GM23338 (cell line): ENCODE measurements at regions not wholly inside any gene's neighbourhood (a gene's known extent, or its start where the extent isn't known, plus 50 kb on each side); places are given as distances from the start of the nearest gene placed in this dataset.

Source experiments
- ATAC-seq: fragments of 200-7000 bp; cut with Tn5 transposase; 3 replicates; pipeline ENCODE4 v1.9.1; 2020
- DNase-seq: peaks from one replicate; pipeline ENCODE4 v3.0.0-alpha.2; 2015; ENCODE audit warnings: low spot score
- H2AFZ ChIP-seq: fragments of 200-600 bp; sonication (generic); 2 replicates; pipeline ENCODE4 v1.8.0; 2016; ENCODE audit warnings: antibody characterized with exemption, mild to moderate bottlenecking, moderate library complexity
- H3F3A ChIP-seq: fragments of 200-600 bp; sonication (generic); replicated peaks from 2 replicates; pipeline ENCODE4 v1.8.0; 2017; ENCODE audit warnings: antibody characterized with exemption, mixed run types, low read depth
- H3K27ac ChIP-seq: fragments of 200-600 bp; sonication (generic); 2 replicates; pipeline ENCODE4 v1.6.1; 2016; ENCODE audit warnings: low read depth
- H3K27me3 ChIP-seq: fragments of 200-600 bp; sonication (generic); 2 replicates; pipeline ENCODE4 v1.8.0; 2016; ENCODE audit warnings: mild to moderate bottlenecking, mixed run types, moderate library complexity; ENCODE audit not compliant: insufficient read depth
- H3K36me3 ChIP-seq: fragments of 200-600 bp; sonication (generic); 2 replicates; pipeline ENCODE4 v1.8.0; 2016; ENCODE audit warnings: mild to moderate bottlenecking; ENCODE audit not compliant: insufficient read depth
- H3K4me1 ChIP-seq: fragments of 200-600 bp; sonication (generic); 2 replicates; pipeline ENCODE4 v1.8.0; 2016; ENCODE audit warnings: mild to moderate bottlenecking, moderate library complexity; ENCODE audit not compliant: insufficient read depth
- H3K4me2 ChIP-seq: fragments of 200-600 bp; sonication (generic); 2 replicates; pipeline ENCODE4 v1.7.1; 2017; ENCODE audit warnings: mixed run types
- H3K4me3 ChIP-seq: fragments of 200-600 bp; sonication (generic); 2 replicates; pipeline ENCODE4 v1.6.1; 2016; ENCODE audit warnings: mixed run types
- H3K79me2 ChIP-seq: fragments of 200-600 bp; sonication (generic); replicated peaks from 2 replicates; pipeline ENCODE4 v1.8.0; 2017; ENCODE audit warnings: mild to moderate bottlenecking; ENCODE audit not compliant: insufficient read depth
- H3K9me2 ChIP-seq: fragments of 200-600 bp; sonication (generic); 2 replicates; pipeline ENCODE4 v1.8.0; 2017; ENCODE audit not compliant: insufficient read depth
- H4K20me1 ChIP-seq: fragments of 200-600 bp; sonication (generic); replicated peaks from 2 replicates; pipeline ENCODE4 v1.8.0; 2017; ENCODE audit warnings: mild to moderate bottlenecking; ENCODE audit not compliant: insufficient read depth
- H3K27ac Mint-ChIP-seq: 2 replicates; pipeline ENCODE4 v1.8.0; 2020; ENCODE audit warnings: inconsistent platforms, mild to moderate bottlenecking, moderate library complexity, mixed read lengths
- H3K27me3 Mint-ChIP-seq: 3 replicates; pipeline ENCODE4 v1.8.0; 2022; ENCODE audit warnings: low read depth, mild to moderate bottlenecking, moderate library complexity, mixed read lengths, inconsistent platforms; ENCODE audit not compliant: insufficient read depth, poor library complexity
- H3K36me3 Mint-ChIP-seq: 3 replicates; pipeline ENCODE4 v1.8.0; 2021; ENCODE audit warnings: low read depth, mild to moderate bottlenecking, inconsistent platforms, moderate library complexity, mixed read lengths
- H3K4me1 Mint-ChIP-seq: 3 replicates; pipeline ENCODE4 v1.8.0; 2020; ENCODE audit warnings: mild to moderate bottlenecking, inconsistent platforms, mixed read lengths
- H3K4me3 Mint-ChIP-seq: 3 replicates; pipeline ENCODE4 v1.8.0; 2021; ENCODE audit warnings: moderate library complexity, mild to moderate bottlenecking, inconsistent platforms, mixed read lengths
- H3K9me3 Mint-ChIP-seq: 3 replicates; pipeline ENCODE4 v1.8.0; 2020; ENCODE audit warnings: moderate library complexity, mild to moderate bottlenecking, inconsistent platforms, mixed read lengths
- CREB1 ChIP-seq: fragments of 250-450 bp; sonication (Bioruptor Pico); IDR thresholded peaks from 2 replicates; pipeline ENCODE4 v1.5.0; 2020; ENCODE audit warnings: low read depth, mild to moderate bottlenecking, moderate library complexity
- EZH2 ChIP-seq: fragments of 200-600 bp; sonication (generic); IDR thresholded peaks from one replicate; pipeline ENCODE4 v1.8.0; 2017; ENCODE audit warnings: antibody characterized with exemption, mild to moderate bottlenecking, low read depth; ENCODE audit not compliant: unreplicated experiment
- EZH2phosphoT487 ChIP-seq: fragments of 200-600 bp; sonication (generic); IDR thresholded peaks from one replicate; pipeline ENCODE4 v1.8.1; 2018; ENCODE audit warnings: antibody characterized with exemption; ENCODE audit not compliant: unreplicated experiment
- JUNB ChIP-seq: IDR thresholded peaks from one replicate; pipeline ENCODE4 v1.6.1; 2016; ENCODE audit warnings: antibody characterized with exemption; ENCODE audit not compliant: unreplicated experiment
- NANOG ChIP-seq: IDR thresholded peaks from 2 replicates; pipeline ENCODE4 v1.6.1; 2016; ENCODE audit warnings: antibody characterized with exemption, borderline replicate concordance
- POLR2AphosphoS5 ChIP-seq: IDR thresholded peaks from 2 replicates; pipeline ENCODE4 v1.6.1; 2016; ENCODE audit warnings: antibody characterized with exemption, low read depth
- STAT1 ChIP-seq: IDR thresholded peaks from one replicate; pipeline ENCODE4 v1.6.1; 2016; ENCODE audit warnings: antibody characterized with exemption; ENCODE audit not compliant: unreplicated experiment
- ZNF114 ChIP-seq: fragments of 250-450 bp; sonication (Bioruptor Pico); IDR thresholded peaks from 2 replicates; pipeline ENCODE4 v1.5.0; 2020; ENCODE audit warnings: mild to moderate bottlenecking, moderate library complexity
- ZNF331 ChIP-seq: fragments of 250-450 bp; sonication (Bioruptor Pico); IDR thresholded peaks from 2 replicates; pipeline ENCODE4 v1.5.0; 2020; ENCODE audit warnings: low read depth, mild to moderate bottlenecking, moderate library complexity
- TF ChIP-seq, protein P1 (sequence below): IDR thresholded peaks from 2 replicates; pipeline ENCODE4 v1.6.1; 2016; ENCODE audit warnings: antibody characterized with exemption
- TF ChIP-seq, protein P2 (sequence below): IDR thresholded peaks from one replicate; pipeline ENCODE4 v1.6.1; 2018; ENCODE audit warnings: antibody characterized with exemption; ENCODE audit not compliant: unreplicated experiment
- TF ChIP-seq, protein P3 (sequence below): fragments of 250-450 bp; sonication (Bioruptor Pico); IDR thresholded peaks from 2 replicates; pipeline ENCODE4 v1.5.0; 2020; ENCODE audit warnings: mild to moderate bottlenecking, moderate library complexity
- TF ChIP-seq, protein P4 (sequence below), 2 experiments: fragments of 200-600 bp in 1 of 2; sonication (generic) in 1 of 2; conservative IDR thresholded peaks; 2 replicates each; pipeline versions ENCODE4 v1.5.1 to v1.6.1; 2016 to 2017; ENCODE audit warnings: antibody characterized with exemption in 2 of 2, low read depth in 2 of 2, mild to moderate bottlenecking in 2 of 2, moderate library complexity in 1 of 2

DNA sequence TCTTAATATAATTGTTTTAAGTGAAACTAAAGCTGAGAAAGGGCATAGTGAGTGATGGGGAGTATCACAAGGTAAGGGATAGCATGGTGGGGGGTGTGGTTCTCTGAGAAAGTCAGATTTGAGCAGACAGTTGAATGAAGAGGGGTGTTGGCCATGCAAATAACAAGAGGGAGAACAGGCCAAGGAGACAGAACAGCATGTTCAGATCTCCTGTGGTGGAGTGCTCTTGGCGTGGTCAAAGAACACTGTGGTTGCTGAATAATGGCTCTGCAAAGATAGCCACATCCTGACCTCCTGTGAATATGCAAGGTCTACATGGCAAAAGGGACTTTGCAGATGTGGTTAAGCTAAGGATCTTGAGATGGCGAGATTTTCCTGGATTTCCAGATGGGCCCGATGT lies 389.2 kb downstream of the TMEM182 start:
- Histone ChIP-seq H3K36me3 (no peaks in the 10 kb centered on the region), H2AFZ (no peak overlapping the region), H3K79me2 (no peaks in the 10 kb centered on the region), H3K4me1 (no peaks in the 10 kb centered on the region), H3K27me3 (no peaks in the 10 kb centered on the region), H3K9me2 (no peaks in the 10 kb centered on the region), H3K4me2 (no peak overlapping the region), H3F3A (no peaks in the 10 kb centered on the region), H3K27ac (no peak overlapping the region), H4K20me1 (no peaks in the 10 kb centered on the region), H3K4me3 (no peak overlapping the region)
- Mint-ChIP-seq H3K4me3 (no peak overlapping the region), H3K27ac (no peak overlapping the region), H3K9me3 (peaks cover 7% of the 10 kb centered on the region; the same call in 2 of the 3 replicates), H3K4me1 (peaks cover 2% of the 10 kb centered on the region; the same call in 2 of the 3 replicates), H3K27me3 (no peaks in the 10 kb centered on the region), H3K36me3 (no peaks in the 10 kb centered on the region; the same call in 2 of the 3 replicates)
- ATAC-seq (no peak), DNase-seq (no peak)
- TF ChIP-seq ZNF114 (CRISPR knock-in tag), result no peak
- TF ChIP-seq, protein P1, sequence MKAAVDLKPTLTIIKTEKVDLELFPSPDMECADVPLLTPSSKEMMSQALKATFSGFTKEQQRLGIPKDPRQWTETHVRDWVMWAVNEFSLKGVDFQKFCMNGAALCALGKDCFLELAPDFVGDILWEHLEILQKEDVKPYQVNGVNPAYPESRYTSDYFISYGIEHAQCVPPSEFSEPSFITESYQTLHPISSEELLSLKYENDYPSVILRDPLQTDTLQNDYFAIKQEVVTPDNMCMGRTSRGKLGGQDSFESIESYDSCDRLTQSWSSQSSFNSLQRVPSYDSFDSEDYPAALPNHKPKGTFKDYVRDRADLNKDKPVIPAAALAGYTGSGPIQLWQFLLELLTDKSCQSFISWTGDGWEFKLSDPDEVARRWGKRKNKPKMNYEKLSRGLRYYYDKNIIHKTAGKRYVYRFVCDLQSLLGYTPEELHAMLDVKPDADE, result no peak
- TF ChIP-seq CREB1 (CRISPR knock-in tag), result no peak
- TF ChIP-seq, protein P2, sequence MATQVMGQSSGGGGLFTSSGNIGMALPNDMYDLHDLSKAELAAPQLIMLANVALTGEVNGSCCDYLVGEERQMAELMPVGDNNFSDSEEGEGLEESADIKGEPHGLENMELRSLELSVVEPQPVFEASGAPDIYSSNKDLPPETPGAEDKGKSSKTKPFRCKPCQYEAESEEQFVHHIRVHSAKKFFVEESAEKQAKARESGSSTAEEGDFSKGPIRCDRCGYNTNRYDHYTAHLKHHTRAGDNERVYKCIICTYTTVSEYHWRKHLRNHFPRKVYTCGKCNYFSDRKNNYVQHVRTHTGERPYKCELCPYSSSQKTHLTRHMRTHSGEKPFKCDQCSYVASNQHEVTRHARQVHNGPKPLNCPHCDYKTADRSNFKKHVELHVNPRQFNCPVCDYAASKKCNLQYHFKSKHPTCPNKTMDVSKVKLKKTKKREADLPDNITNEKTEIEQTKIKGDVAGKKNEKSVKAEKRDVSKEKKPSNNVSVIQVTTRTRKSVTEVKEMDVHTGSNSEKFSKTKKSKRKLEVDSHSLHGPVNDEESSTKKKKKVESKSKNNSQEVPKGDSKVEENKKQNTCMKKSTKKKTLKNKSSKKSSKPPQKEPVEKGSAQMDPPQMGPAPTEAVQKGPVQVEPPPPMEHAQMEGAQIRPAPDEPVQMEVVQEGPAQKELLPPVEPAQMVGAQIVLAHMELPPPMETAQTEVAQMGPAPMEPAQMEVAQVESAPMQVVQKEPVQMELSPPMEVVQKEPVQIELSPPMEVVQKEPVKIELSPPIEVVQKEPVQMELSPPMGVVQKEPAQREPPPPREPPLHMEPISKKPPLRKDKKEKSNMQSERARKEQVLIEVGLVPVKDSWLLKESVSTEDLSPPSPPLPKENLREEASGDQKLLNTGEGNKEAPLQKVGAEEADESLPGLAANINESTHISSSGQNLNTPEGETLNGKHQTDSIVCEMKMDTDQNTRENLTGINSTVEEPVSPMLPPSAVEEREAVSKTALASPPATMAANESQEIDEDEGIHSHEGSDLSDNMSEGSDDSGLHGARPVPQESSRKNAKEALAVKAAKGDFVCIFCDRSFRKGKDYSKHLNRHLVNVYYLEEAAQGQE, result no peak
- TF ChIP-seq ZNF331 (CRISPR knock-in tag), result no peak
- TF ChIP-seq POLR2AphosphoS5, result no peak
- TF ChIP-seq STAT1, result no peak
- no peak for TF ChIP-seq EZH2phosphoT487
- TF ChIP-seq JUNB, result no peak
- TF ChIP-seq, protein P3, sequence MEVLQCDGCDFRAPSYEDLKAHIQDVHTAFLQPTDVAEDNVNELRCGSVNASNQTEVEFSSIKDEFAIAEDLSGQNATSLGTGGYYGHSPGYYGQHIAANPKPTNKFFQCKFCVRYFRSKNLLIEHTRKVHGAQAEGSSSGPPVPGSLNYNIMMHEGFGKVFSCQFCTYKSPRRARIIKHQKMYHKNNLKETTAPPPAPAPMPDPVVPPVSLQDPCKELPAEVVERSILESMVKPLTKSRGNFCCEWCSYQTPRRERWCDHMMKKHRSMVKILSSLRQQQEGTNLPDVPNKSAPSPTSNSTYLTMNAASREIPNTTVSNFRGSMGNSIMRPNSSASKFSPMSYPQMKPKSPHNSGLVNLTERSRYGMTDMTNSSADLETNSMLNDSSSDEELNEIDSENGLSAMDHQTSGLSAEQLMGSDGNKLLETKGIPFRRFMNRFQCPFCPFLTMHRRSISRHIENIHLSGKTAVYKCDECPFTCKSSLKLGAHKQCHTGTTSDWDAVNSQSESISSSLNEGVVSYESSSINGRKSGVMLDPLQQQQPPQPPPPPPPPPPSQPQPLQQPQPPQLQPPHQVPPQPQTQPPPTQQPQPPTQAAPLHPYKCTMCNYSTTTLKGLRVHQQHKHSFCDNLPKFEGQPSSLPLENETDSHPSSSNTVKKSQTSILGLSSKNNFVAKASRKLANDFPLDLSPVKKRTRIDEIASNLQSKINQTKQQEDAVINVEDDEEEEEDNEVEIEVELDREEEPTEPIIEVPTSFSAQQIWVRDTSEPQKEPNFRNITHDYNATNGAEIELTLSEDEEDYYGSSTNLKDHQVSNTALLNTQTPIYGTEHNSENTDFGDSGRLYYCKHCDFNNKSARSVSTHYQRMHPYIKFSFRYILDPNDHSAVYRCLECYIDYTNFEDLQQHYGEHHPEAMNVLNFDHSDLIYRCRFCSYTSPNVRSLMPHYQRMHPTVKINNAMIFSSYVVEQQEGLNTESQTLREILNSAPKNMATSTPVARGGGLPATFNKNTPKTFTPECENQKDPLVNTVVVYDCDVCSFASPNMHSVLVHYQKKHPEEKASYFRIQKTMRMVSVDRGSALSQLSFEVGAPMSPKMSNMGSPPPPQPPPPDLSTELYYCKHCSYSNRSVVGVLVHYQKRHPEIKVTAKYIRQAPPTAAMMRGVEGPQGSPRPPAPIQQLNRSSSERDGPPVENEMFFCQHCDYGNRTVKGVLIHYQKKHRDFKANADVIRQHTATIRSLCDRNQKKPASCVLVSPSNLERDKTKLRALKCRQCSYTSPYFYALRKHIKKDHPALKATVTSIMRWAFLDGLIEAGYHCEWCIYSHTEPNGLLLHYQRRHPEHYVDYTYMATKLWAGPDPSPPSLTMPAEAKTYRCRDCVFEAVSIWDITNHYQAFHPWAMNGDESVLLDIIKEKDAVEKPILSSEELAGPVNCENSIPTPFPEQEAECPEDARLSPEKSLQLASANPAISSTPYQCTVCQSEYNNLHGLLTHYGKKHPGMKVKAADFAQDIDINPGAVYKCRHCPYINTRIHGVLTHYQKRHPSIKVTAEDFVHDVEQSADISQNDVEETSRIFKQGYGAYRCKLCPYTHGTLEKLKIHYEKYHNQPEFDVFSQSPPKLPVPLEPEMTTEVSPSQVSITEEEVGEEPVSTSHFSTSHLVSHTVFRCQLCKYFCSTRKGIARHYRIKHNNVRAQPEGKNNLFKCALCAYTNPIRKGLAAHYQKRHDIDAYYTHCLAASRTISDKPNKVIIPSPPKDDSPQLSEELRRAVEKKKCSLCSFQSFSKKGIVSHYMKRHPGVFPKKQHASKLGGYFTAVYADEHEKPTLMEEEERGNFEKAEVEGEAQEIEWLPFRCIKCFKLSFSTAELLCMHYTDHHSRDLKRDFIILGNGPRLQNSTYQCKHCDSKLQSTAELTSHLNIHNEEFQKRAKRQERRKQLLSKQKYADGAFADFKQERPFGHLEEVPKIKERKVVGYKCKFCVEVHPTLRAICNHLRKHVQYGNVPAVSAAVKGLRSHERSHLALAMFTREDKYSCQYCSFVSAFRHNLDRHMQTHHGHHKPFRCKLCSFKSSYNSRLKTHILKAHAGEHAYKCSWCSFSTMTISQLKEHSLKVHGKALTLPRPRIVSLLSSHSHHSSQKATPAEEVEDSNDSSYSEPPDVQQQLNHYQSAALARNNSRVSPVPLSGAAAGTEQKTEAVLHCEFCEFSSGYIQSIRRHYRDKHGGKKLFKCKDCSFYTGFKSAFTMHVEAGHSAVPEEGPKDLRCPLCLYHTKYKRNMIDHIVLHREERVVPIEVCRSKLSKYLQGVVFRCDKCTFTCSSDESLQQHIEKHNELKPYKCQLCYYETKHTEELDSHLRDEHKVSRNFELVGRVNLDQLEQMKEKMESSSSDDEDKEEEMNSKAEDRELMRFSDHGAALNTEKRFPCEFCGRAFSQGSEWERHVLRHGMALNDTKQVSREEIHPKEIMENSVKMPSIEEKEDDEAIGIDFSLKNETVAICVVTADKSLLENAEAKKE (CRISPR knock-in tag), result no peak
- TF ChIP-seq EZH2, result no peak
- TF ChIP-seq, protein P4, sequence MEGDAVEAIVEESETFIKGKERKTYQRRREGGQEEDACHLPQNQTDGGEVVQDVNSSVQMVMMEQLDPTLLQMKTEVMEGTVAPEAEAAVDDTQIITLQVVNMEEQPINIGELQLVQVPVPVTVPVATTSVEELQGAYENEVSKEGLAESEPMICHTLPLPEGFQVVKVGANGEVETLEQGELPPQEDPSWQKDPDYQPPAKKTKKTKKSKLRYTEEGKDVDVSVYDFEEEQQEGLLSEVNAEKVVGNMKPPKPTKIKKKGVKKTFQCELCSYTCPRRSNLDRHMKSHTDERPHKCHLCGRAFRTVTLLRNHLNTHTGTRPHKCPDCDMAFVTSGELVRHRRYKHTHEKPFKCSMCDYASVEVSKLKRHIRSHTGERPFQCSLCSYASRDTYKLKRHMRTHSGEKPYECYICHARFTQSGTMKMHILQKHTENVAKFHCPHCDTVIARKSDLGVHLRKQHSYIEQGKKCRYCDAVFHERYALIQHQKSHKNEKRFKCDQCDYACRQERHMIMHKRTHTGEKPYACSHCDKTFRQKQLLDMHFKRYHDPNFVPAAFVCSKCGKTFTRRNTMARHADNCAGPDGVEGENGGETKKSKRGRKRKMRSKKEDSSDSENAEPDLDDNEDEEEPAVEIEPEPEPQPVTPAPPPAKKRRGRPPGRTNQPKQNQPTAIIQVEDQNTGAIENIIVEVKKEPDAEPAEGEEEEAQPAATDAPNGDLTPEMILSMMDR (conservative IDR thresholded peaks at IDR 0.05; ENCODE audit: low read depth in 2 of 2), result no peak
- TF ChIP-seq NANOG, result no peak
